22Rv1 (cell line): ENCODE measurements at regions not wholly inside any gene's neighbourhood (a gene's known extent, or its start where the extent isn't known, plus 50 kb on each side); places are given as distances from the start of the nearest gene placed in this dataset.
"Not testable (repeated sequence)": the region's sequence is repeated elsewhere in the genome, so short reads cannot be mapped to it uniquely, and the experiment has no call there.

Experiments
- H3K27ac ChIP-seq: fragments of 450-650 bp; 2 replicates; pipeline ENCODE4 v1.5.1; 2017
- ZFX ChIP-seq: fragments of 450-650 bp; IDR thresholded peaks from 2 replicates; pipeline ENCODE4 v1.6.1; 2017; ENCODE audit warnings: antibody characterized with exemption, borderline replicate concordance
- TF ChIP-seq, protein P1 (sequence below): fragments of 450-650 bp; IDR thresholded peaks from 2 replicates; pipeline ENCODE4 v1.5.1; 2017; ENCODE audit warnings: mild to moderate bottlenecking

DNA sequence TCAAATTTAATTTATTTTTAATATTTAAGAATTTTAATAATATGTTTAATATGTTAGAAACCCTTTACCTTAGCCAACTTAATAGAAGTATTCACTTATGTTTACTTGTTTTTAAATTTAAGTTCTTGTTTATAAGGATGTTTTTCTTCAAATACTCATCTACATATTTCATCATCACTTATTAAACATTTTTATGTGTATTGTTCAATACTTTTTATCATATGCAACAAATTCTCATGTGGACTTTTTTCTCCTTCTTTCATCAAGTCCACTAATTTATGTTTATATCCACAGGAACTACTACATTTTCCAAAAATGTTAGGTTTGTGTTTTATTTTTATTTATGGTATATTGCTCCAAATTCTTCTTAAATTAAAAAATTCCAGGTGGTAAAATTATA, 2113.1 kb upstream of the RAG2 start:
- TF ChIP-seq, protein P1, sequence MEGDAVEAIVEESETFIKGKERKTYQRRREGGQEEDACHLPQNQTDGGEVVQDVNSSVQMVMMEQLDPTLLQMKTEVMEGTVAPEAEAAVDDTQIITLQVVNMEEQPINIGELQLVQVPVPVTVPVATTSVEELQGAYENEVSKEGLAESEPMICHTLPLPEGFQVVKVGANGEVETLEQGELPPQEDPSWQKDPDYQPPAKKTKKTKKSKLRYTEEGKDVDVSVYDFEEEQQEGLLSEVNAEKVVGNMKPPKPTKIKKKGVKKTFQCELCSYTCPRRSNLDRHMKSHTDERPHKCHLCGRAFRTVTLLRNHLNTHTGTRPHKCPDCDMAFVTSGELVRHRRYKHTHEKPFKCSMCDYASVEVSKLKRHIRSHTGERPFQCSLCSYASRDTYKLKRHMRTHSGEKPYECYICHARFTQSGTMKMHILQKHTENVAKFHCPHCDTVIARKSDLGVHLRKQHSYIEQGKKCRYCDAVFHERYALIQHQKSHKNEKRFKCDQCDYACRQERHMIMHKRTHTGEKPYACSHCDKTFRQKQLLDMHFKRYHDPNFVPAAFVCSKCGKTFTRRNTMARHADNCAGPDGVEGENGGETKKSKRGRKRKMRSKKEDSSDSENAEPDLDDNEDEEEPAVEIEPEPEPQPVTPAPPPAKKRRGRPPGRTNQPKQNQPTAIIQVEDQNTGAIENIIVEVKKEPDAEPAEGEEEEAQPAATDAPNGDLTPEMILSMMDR: no peak
- TF ChIP-seq ZFX: no peak
- no peak overlapping the region for H3K27ac ChIP-seq

DNA sequence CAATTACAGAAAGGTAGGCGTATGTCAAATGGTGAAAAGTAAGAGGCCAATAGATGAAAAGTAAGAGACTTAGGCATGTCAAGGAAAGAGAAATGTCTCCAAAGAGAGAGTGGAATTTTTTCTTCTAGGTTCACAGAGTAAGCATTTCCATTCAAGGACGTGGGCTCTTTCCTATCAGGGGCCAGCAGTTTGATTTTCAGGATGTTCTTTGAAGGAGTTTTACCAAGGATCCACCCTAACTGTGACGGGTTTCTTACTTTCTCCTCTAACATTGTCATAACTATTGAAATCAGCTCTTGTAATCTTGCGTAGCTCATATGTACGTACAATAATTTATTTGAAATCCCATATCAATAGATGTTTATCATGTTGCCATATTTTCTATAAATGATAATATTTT, 2112.2 kb upstream of the RAG2 start:
- no peak for TF ChIP-seq ZFX
- TF ChIP-seq, protein P1: no peak

DNA sequence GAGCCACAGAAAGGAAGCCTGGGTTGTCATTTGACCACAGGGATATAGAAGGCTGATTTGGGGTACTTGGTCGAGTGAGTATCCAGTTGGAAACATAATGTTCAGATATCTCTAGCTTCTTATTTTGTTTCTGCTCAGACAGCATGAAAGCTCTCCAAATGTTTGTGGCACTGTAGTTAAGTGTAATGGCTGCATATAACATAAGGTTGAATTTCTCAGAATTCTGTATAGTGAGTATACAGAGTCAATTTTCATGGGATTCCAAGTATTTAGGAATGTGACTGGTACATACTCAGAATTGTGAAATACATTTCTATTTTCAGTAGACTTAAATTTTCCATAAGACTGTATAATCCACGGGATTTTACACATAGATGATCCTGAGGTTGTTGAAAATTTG, 2102.1 kb upstream of the RAG2 start:
- H3K27ac ChIP-seq: no peak overlapping the region

More for the DNA sequence above, 2112.2 kb upstream of the RAG2 start:
- H3K27ac ChIP-seq: no peak overlapping the region

DNA sequence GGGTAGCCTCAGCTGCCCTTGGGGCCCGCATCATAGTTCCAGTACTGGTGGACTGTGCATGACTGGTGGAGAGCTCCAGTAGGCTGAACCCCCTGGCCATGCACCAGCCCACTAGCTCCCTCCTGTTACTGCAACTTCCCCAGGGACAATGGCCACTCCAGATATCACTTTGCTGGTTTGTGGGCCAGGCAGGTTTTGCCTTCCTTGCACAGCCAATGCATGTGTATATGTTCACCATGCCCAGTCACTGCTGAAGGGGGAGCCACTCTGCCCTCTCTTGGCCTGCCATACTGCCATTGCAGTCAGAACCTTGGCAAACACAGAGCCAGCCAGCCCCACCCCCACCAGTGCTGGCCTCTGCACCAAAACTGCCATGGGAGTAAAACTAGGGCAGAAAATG, 2095.3 kb upstream of the RAG2 start:
- H3K27ac ChIP-seq: no peak overlapping the region
- no peak for TF ChIP-seq ZFX
- TF ChIP-seq, protein P1: no peak

More for the DNA sequence above, 2102.1 kb upstream of the RAG2 start:
- TF ChIP-seq, protein P1: no peak
- no peak for TF ChIP-seq ZFX

DNA sequence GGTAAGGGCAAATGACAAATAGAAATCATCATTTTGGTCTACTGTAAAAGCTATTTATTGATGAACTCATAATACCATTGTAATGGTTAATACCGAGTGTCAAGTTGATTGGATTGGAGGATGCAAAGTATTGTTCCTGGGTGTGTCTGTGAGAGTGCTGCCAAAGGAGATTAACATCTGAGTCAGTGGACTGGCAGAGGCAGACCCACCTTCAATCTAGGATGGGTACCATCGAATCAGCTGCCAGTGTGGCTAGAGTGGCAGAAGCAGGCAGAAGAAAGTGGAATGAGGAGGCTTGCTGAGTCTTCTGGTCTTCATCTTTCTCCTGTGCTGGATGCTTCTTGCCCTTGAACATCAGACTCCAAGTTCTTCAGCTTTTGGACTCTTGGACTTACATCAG, 2092.2 kb upstream of the RAG2 start:
- H3K27ac ChIP-seq: not testable (repeated sequence)

DNA sequence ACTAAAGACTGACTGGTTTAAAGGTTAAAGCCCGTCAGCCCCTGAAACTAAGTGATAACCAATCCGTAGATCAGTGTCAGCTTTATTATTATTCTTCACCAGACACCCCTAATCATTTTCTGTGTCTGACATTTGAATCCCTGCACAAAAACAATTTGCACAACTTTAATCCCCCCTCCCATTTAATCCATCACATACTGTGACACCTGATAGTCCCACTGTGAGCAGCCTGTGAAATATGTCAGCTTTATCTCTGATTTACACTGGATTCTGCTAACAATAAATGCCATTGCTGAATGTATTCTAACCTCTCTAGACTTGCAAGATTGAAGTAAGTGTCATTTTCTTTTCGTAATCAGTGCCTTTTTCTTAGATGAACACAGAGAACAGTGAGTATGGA, 2089.0 kb upstream of the RAG2 start:
- H3K27ac ChIP-seq: no peak overlapping the region
- TF ChIP-seq, protein P1: no peak
- TF ChIP-seq ZFX: no peak

DNA sequence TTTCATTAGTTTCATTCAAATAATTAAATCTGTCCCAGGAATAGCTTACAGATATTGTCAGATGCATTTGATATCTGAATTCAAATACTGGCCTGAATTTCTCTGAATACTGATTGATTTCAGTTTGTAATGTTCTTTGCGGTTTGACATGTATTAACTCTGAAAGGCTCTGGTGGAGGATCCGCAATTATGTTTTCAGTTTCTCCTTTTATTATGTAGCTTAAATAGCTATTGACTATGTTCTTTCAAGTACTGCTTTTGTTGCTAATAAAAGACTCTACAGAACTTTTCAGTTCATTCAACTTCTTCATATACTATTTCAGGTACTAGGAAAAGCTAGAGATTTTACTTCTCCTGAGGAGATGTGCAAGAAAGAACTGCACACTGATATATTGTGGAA, 2085.4 kb upstream of the RAG2 start:
- TF ChIP-seq, protein P1: no peak
- no peak for TF ChIP-seq ZFX
- H3K27ac ChIP-seq: no peak overlapping the region

DNA sequence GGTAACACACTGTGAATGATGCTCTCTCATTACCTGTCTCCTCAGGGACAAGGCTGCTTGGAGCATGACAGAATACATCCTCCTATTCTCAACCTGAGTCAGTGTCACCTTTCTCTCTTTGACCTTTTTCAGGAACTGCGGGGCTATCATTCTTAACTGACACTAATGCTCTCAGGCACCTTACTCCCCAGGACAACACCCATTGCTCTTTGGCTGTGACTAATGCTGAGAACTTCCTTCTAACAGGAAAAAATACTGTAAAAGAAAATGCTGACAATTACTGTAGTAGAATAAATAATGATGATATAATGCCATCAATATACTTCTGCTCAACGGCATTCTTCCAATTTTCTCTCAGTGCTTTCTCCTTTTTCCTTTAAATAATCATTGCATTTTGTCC, 2082.7 kb upstream of the RAG2 start:
- TF ChIP-seq, protein P1: no peak
- no peak for TF ChIP-seq ZFX
- no peak overlapping the region for H3K27ac ChIP-seq
